ACC112 (cell line): ENCODE measurements at regions not wholly inside any gene's neighbourhood (a gene's known extent, or its start where the extent isn't known, plus 50 kb on each side); places are given as distances from the start of the nearest gene placed in this dataset.

ENCODE experiments used
- H2AFZ ChIP-seq: fragments of 200-600 bp; sonication (generic); one replicate; pipeline ENCODE4 v1.6.0; 2017; ENCODE audit warnings: antibody characterized with exemption, low read length; ENCODE audit not compliant: unreplicated experiment
- H3K27ac ChIP-seq: fragments of 200-600 bp; sonication (generic); 2 replicates; pipeline ENCODE4 v1.5.1; 2014; ENCODE audit warnings: low read depth, mild to moderate bottlenecking, antibody characterized with exemption, low read length, moderate library complexity
- H3K27me3 ChIP-seq: fragments of 200-600 bp; sonication (generic); 2 replicates; pipeline ENCODE4 v1.6.1; 2014; ENCODE audit warnings: mild to moderate bottlenecking, antibody characterized with exemption, low read length, moderate library complexity, mixed read lengths; ENCODE audit not compliant: insufficient read depth
- H3K36me3 ChIP-seq: fragments of 200-600 bp; sonication (generic); 2 replicates; pipeline ENCODE4 v1.6.1; 2016; ENCODE audit warnings: mild to moderate bottlenecking, antibody characterized with exemption, low read length, moderate library complexity, mixed read lengths; ENCODE audit not compliant: insufficient read depth
- H3K4me1 ChIP-seq: fragments of 200-600 bp; sonication (generic); one replicate; pipeline ENCODE4 v1.6.1; 2016; ENCODE audit warnings: low read length, mixed read lengths; ENCODE audit not compliant: insufficient read depth, unreplicated experiment, control insufficient read depth
- H3K4me3 ChIP-seq: fragments of 200-600 bp; sonication (generic); 2 replicates; pipeline ENCODE4 v1.5.1; 2014; ENCODE audit warnings: mild to moderate bottlenecking, low read depth, low read length
- H3K79me2 ChIP-seq: fragments of 200-600 bp; sonication (generic); one replicate; pipeline ENCODE4 v1.6.0; 2016; ENCODE audit warnings: low read length; ENCODE audit not compliant: control insufficient read depth, unreplicated experiment, insufficient read depth

DNA sequence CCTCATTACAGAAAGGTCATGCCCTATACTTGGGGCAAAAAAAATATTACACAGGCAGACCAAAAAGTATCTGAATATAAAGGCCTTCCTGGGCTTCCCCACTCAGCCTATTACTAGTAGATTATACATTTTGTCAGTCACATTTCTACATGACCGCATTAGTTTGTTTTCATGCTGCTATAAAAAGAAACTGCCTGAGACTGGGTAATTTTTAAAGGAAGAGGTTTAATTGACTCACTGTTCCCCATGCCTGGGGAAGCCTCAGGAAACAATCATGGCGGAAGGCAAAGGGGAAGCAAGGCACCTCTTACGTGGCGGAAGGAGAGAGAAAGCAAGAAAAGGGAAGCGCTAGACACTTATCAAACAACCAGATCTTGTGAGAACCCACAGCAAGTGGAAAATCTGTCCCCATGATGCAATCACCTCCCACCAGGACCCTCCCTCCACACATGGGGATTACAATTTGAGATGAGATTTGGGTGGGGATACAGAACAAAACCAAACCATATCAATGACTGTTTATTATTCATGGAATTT, 1312.0 kb downstream of the PCDH7 start:
- no peak overlapping the region for H2AFZ ChIP-seq

GRCh38 chr4:32037399-32037798, 1317.2 kb downstream of the PCDH7 start:
- H3K27ac ChIP-seq: no peak overlapping the region
- no peaks in the 10 kb centered on the region for H3K4me1 ChIP-seq
- H3K79me2 ChIP-seq: no peaks in the 10 kb centered on the region
- H3K36me3 ChIP-seq: no peaks in the 10 kb centered on the region
- H3K27me3 ChIP-seq: no peaks in the 10 kb centered on the region
- H3K4me3 ChIP-seq: no peak overlapping the region
- H2AFZ ChIP-seq: no peak overlapping the region

More for the DNA sequence above, 1312.0 kb downstream of the PCDH7 start:
- Histone ChIP-seq H3K27ac (no peak overlapping the region), H3K4me1 (no peaks in the 10 kb centered on the region), H3K27me3 (no peaks in the 10 kb centered on the region), H3K79me2 (no peaks in the 10 kb centered on the region), H3K36me3 (no peaks in the 10 kb centered on the region), H3K4me3 (no peak overlapping the region)

DNA sequence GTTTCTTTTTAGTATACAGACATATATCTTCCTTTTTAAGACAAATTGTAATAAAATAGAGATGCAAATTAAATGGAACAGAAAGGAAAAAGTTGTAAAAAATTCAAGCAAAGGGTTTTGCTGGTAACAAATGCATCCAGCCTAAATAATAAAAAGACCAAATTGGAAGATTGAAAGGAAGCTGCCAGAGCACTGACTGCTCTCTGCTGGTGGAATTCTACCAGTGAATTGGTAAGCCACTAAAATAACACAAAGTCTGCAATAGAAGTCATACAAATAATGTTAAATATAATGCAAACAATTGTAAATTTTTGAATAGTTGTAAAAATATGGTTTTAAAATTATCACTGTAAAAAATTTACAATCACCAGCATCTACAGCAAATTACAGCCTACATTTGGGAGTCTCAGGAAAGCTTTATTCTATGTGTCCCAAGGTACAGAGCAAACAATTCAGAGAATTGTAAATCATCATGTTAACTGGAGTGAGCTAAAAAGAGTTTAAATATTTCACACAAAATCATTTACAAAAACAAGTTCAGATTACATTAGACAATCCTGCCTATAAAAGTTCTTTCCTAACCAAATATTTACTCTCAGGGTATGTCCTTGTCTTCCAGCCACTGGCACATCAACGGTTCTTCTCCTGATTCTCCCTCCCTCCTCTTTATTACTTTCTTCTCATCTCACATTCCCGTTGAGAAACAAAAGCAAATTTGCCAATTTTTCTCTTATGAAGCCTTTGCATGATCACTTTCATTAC, 1322.5 kb downstream of the PCDH7 start:
- H3K36me3 ChIP-seq: no peaks in the 10 kb centered on the region
- H2AFZ ChIP-seq: peak overlapping the region; percentile 53
- no peak overlapping the region for H3K27ac ChIP-seq
- no peaks in the 10 kb centered on the region for H3K27me3 ChIP-seq
- no peak overlapping the region for H3K4me3 ChIP-seq
- no peaks in the 10 kb centered on the region for H3K4me1 ChIP-seq
- H3K79me2 ChIP-seq: no peaks in the 10 kb centered on the region

GRCh38 chr4:32043248-32043633, 1323.1 kb downstream of the PCDH7 start:
- Histone ChIP-seq H3K36me3 (no peaks in the 10 kb centered on the region), H3K4me1 (no peaks in the 10 kb centered on the region), H3K27me3 (no peaks in the 10 kb centered on the region), H3K4me3 (no peak overlapping the region), H2AFZ (peak overlapping the region; percentile 53), H3K27ac (no peak overlapping the region), H3K79me2 (no peaks in the 10 kb centered on the region)

DNA sequence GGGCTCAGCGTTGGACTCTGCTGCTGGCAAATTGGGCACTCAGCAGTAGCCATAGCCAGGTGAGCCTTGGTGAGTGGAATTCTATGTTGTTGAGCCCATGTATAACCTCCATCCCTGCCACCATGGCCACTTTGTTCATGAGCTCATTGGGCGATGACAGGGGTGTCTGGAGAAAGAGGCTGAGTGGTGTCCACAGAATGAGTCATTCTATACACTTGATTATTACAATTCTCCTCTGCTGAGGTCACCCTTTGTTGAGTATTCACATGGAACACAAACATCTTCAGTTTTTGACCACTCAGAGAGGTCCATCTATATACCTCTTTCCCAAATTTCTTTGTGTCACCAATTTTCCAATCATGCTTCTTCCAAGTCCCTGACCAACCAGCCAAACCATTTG, 1341.7 kb downstream of the PCDH7 start:
- Histone ChIP-seq H2AFZ (no peak overlapping the region), H3K36me3 (no peaks in the 10 kb centered on the region), H3K27ac (no peak overlapping the region), H3K79me2 (no peaks in the 10 kb centered on the region), H3K4me3 (no peak overlapping the region), H3K27me3 (no peaks in the 10 kb centered on the region), H3K4me1 (no peaks in the 10 kb centered on the region)

DNA sequence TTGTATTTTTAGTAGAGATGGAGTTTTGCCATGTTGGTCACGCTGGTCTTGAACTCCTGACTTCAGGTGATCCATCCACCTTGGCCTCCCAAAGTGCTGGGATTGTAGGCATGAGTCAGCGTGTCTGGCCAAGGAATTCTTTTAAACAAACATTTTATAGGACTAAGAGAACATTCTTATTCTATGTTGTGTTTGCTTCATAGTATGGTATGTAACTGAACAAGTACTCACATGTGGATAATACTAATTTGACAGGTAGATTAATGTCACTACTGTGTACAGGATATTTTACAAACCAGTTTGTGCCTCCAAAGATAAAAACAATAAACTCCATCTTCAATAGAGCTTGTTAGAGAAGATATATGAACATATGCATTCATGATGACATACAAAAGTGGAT, 1353.4 kb downstream of the PCDH7 start:
- Histone ChIP-seq H3K36me3 (no peaks in the 10 kb centered on the region), H3K4me1 (no peaks in the 10 kb centered on the region), H3K27me3 (no peaks in the 10 kb centered on the region), H3K79me2 (no peaks in the 10 kb centered on the region), H2AFZ (no peak overlapping the region), H3K27ac (no peak overlapping the region), H3K4me3 (no peak overlapping the region)

- Histone ChIP-seq H3K79me2 (no peaks in the 10 kb centered on the region), H2AFZ (no peak overlapping the region), H3K4me1 (no peaks in the 10 kb centered on the region), H3K4me3 (no peak overlapping the region), H3K27ac (no peak overlapping the region), H3K36me3 (no peaks in the 10 kb centered on the region), H3K27me3 (no peaks in the 10 kb centered on the region)
Measured at GRCh38 chr4:32087211-32087610, 1367.0 kb downstream of the PCDH7 start.

GRCh38 chr4:32094987-32095386, 1374.8 kb downstream of the PCDH7 start:
- H3K4me1 ChIP-seq: no peaks in the 10 kb centered on the region
- H3K36me3 ChIP-seq: no peaks in the 10 kb centered on the region
- no peaks in the 10 kb centered on the region for H3K27me3 ChIP-seq

DNA sequence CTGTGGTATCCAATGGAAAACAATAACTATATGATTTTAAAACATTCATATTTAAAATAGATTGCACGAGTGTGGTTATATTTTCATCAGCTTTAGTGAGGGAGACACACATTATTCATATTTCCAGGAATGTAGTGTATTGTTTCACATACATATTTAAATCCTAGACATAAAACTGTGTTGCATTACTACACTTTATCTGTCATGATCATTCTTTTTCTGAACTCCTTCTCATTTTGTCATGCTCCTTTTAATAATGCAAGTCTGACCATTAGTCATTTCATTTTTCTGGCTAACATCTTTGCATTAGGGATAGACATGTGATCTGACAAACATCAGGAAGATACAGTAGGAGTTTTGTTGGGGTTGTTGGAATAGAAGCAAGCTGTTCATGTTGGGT, 1382.7 kb downstream of the PCDH7 start:
- Histone ChIP-seq H3K36me3 (no peaks in the 10 kb centered on the region), H3K27ac (no peak overlapping the region), H3K4me1 (no peaks in the 10 kb centered on the region), H3K27me3 (no peaks in the 10 kb centered on the region), H2AFZ (no peak overlapping the region), H3K4me3 (no peak overlapping the region), H3K79me2 (no peaks in the 10 kb centered on the region)

More at GRCh38 chr4:32094987-32095386, 1374.8 kb downstream of the PCDH7 start:
- Histone ChIP-seq H2AFZ (no peak overlapping the region), H3K4me3 (no peak overlapping the region), H3K79me2 (no peaks in the 10 kb centered on the region), H3K27ac (no peak overlapping the region)

- Histone ChIP-seq H3K36me3 (no peaks in the 10 kb centered on the region), H3K4me1 (no peaks in the 10 kb centered on the region), H3K27me3 (no peaks in the 10 kb centered on the region), H3K27ac (no peak overlapping the region), H3K4me3 (no peak overlapping the region), H3K79me2 (no peaks in the 10 kb centered on the region), H2AFZ (no peak overlapping the region)
Measured at GRCh38 chr4:32106767-32107166, 1386.6 kb downstream of the PCDH7 start.

GRCh38 chr4:32112891-32113290, 1392.7 kb downstream of the PCDH7 start:
- H2AFZ ChIP-seq: no peak overlapping the region
- no peaks in the 10 kb centered on the region for H3K27me3 ChIP-seq
- no peak overlapping the region for H3K4me3 ChIP-seq
- no peaks in the 10 kb centered on the region for H3K36me3 ChIP-seq
- H3K79me2 ChIP-seq: no peaks in the 10 kb centered on the region
- H3K4me1 ChIP-seq: no peaks in the 10 kb centered on the region
- no peak overlapping the region for H3K27ac ChIP-seq
